HG02623 (cell line): ENCODE measurements at regions not wholly inside any gene's neighbourhood (a gene's known extent, or its start where the extent isn't known, plus 50 kb on each side); places are given as distances from the start of the nearest gene placed in this dataset.
"Not testable (repeated sequence)": the region's sequence is repeated elsewhere in the genome, so short reads cannot be mapped to it uniquely, and the experiment has no call there.

ENCODE experiments used
- ATAC-seq: cut with Tn5 transposase; IDR thresholded peaks from one replicate; pipeline ENCODE4 v1.9.1; 2021; ENCODE audit warnings: moderate library complexity; ENCODE audit not compliant: unreplicated experiment

DNA sequence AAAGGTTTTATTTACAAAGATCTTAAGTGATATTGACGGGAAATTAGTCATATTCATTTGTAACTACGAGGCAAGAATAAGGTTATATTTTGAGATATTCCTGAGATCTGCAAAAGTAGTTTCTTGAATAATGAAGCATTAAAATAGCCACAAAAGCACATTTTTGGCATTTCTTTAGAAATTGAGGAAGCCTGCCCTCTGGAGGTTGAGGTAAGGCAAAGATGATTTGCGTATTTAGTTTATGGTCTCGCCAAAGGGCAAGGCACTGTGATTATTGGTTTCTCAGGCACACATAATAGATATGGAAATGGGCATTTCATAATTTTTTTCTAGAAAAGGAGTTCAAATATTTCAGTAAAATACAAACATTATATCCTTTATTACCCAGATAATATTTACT, 143.7 kb upstream of the RPRM start:
- ATAC-seq: no peak

GRCh38 chr2:153623020-153623419, 144.5 kb upstream of the RPRM start:
- ATAC-seq: no peak

DNA sequence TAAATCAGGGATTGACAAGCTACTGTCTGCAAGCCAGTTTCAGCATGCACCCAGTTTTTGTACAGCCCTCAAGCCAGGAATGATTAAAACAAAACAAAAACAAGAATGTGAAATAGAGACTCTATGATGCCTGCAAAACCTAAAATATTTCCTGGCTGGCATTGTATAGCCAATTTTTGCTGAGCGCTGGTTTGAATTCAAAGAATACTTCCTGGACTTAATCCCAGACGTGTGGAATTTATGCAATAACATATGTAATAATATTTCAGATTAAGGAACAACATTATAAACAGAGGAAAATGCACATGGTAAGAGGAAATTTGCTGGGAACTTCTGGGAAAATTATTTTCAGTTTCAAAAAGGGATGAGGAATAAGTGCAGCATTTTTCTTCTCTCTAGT, 148.1 kb upstream of the RPRM start:
- ATAC-seq: no peak

DNA sequence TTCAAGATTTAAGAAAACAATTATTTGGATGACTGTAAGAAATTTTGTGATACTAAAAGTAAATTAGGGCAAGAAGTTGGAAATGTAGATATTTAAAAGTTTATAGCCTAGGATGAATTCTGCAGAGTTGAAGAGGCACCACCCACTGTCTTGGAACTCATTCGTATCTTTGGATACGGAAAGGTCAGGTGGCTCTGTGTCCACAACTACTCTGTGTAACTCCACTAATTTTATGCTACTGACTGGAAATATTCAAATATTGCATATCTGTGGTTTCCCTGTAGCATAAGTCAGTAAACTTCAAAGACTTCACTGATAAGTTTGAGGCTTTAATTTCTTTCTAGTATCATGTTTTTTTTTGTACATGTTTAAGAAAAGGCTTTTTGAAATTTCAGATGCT, 156.9 kb upstream of the RPRM start:
- ATAC-seq: no peak

DNA sequence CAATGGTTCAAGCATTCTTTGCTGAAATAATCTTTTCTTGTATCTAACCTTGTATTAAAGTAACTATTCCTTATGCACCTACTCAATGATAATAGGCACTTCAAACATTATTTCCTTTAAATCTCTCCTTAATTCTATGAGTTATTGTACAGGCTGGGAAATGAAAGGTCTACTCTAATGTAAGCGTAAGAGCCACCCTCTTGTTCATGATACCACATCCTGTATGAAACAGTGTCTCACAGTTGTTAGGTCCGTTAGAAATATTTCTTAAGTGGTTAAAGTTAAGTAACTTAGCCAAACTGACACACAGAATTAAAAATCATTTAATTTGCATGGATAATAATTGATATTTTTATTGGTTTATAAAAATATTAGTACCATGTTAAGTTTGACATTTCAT, 162.5 kb upstream of the RPRM start:
- ATAC-seq: no peak

DNA sequence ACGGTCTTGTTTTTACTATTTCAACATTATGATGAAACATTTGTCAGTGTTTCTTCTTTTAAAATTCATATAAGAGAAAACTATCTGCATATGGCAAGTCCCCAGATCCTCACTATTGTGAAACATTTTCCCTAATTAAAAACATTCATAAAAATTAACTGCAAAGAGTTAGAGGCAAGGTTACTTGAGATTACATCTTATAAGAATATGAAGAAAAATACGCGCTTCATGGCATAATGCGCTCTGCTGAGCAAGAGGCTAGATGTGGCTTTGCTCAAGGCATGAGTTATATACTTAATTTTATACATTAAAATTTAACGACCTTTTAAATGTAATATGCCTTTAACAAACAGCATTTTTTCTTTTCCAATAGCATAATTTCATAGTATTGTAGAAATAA, 166.4 kb upstream of the RPRM start:
- ATAC-seq: no peak

- ATAC-seq: no peak
Measured at GRCh38 chr2:153645599-153645998, 167.0 kb upstream of the RPRM start.

GRCh38 chr2:153657651-153658050, 179.1 kb upstream of the RPRM start:
- no peak for ATAC-seq

DNA sequence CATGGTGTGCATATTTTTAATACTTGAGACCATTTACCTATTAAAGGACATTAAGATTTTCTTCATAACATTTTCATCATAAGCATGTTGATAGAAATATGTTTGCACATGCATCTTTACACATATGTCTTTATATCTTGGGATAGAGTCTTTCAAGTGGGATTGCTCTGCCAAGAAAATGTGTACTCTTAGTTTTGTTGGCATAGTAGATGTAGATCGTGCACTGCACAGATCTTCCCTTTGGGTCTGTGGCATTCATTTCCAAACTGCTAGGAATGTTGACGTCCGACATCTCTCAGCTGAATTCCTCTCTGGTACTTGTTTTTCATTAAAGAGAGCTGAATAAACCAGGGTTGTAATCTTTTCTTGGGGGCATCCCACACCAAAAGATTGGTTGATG, 183.2 kb upstream of the RPRM start:
- no peak for ATAC-seq

GRCh38 chr2:153663371-153663770, 184.8 kb upstream of the RPRM start:
- no peak for ATAC-seq

DNA sequence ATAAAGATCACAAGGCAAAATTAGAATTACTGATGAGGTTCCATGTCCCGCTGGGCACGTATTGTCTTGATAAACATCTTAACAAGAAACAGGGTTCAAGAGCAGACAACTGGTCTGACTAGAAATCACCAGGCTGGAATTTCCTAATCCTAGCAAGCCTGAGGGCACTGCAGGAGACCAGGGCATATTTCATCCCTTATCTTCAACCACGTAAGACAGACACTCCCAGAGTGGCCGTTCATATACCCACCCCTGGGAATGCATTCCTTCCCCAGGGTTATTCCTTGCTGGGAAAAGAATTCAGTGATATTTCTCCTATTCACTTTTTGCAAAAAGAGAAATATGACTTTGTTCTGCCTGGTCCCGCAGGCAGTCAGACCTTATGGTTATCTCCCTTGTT, 185.4 kb upstream of the RPRM start:
- ATAC-seq: not testable (repeated sequence)

GRCh38 chr2:153667475-153667874, 188.9 kb upstream of the RPRM start:
- no peak for ATAC-seq

DNA sequence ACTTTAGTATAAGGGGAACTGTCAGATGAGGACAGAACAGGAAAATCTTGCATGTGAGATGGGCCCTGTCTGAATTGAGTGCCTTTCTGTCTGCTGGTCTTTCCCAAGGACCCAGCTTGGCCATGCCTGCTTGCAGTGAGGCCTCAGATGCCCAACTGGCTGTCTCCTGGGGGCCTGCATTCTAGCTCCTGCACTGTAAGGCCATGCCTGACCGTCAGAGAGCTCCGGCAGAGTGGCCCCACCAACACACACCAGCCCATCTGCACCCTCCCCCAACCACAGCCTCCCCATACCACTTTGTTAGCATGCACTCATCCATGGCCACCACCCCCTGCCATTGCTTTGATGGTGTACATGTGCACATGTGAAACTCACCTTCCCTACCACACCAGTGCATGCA, 190.4 kb upstream of the RPRM start:
- no peak for ATAC-seq

GRCh38 chr2:153710128-153710527, 161.6 kb upstream of the GALNT13 start:
- ATAC-seq: no peak

DNA sequence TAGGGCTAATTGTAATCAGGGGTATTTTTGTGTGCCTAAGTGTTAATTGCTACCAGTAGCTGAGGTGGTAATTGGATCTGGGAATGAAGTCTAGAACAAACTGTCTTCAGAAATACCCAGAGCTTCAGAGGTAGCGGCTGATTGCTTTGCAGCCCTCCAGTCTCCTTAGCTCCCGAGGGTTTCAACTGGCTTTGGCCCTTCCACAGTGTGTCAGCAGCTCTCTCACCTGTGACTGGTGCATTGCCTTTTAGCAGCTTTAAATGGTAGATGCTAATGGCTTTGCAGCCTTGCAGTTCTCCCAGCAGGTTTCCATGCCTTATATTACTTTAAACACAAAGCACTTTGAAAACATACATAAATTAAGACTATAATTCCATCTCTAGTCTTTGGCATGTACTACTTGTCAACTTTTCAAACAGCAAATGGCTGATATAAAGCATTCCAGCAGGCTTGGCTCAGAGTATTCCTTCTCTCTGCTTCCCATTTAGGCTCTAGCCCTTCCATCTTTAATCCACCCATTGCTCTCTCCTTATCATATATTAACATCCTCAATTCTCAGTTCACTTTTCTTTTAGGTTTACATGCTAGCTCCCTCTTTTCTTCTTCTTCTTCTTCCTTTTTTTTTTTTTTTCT, 156.4 kb upstream of the GALNT13 start:
- no peak for ATAC-seq

DNA sequence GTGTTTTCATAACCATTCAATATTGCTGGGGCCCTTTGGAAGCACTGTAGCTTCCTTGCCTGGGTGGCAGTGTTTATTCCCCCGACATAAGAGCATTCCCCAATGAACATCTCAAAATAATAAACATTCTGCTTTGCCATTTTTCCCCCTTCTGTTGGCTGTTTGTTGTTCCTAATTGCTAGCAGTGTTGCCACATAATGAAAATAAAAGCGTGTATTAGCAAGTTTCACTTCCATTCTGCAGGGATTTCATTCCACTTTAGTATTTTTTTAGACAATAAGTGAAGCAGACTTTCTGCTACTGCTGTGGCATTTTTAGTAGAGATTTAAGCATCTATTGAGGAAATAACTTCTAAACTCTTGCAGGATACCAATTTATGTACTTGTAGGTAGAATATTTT, 154.7 kb upstream of the GALNT13 start:
- ATAC-seq: no peak

GRCh38 chr2:153739394-153739793, 132.3 kb upstream of the GALNT13 start:
- ATAC-seq: no peak

GRCh38 chr2:153761936-153762335, 109.8 kb upstream of the GALNT13 start:
- no peak for ATAC-seq

DNA sequence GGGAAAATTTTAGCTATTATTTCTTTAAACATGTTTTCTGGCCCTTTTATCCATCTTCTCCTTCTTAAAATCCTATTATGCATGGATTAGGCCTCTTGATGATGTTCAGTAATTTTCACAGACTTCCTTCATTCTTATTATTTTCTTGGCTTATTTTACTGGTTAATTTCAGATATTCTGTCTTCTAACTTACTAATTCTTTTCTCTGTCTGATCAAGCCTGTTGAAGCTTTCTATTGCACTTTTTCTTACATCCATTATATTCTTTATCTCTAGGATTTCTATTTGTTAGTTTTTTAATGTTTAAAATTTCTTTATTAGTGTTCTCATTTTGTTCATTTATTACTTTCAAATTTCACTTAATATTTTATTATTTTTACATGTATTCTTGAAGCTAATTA, 105.3 kb upstream of the GALNT13 start:
- no peak for ATAC-seq

DNA sequence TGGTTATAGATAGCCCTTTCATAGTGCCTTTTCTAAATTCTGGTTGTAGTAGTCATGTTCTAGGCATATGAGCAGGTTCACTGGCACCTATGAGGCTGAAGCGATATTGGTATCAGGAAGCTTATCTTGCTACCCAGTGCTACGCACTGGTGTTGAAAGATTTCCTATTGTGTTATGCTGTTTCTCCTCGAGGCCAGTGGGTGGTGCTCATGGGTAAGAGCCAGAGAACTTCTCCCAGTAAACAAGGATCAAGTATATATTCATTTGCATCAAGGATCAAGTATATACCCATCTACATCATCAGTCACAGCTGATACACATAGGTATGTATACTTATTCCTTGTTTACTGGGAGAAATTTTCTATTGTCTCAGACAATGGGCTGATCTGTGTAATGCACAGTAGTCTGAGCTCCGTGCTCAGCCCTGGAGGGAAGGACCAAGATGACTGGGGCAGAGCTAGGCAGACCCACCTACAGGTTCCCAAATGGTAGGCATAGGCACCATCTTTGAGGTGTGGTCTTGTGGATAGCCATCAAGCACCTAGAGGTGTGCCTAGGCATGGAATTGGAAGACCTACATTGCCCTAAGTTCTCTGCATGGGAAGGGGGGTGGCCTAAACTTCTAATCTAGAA, 101.2 kb upstream of the GALNT13 start:
- no peak for ATAC-seq

DNA sequence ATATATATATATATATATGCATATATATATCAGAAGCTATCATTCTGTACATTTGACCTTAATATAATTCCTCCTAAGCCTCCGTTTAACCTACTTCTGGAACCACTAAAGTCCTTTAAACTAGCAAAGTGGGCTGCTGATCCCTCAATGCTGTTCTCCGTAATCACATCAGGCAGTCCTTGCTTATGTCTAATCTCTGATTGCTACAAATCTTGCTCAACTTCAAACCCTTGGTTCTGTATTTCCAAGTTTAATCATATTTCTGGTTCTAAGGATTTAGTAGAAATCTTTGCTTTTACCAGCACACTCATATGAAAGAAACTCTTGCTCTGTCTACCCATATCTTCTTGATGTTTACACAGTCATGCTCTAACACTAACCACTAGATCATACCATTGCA, 91.5 kb upstream of the GALNT13 start:
- ATAC-seq: no peak

DNA sequence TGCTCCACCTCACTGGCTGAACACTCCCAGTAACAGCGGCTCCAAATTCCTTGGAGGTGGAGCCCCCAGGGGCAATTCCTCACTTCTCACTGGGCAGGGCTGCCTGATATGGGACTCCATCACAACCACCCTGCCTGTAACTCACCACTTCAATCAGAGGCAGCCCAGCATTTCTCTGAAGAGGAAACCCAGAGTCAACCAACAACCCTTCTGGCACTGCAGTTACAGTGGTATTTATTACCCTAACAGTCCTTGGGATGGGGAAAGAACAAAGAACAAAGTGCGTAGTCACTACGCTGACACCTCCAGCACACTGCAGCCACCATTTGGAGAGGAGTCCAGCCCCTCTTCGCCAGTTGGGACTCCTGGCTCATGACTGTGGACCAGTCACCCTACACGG, 85.7 kb upstream of the GALNT13 start:
- no peak for ATAC-seq

DNA sequence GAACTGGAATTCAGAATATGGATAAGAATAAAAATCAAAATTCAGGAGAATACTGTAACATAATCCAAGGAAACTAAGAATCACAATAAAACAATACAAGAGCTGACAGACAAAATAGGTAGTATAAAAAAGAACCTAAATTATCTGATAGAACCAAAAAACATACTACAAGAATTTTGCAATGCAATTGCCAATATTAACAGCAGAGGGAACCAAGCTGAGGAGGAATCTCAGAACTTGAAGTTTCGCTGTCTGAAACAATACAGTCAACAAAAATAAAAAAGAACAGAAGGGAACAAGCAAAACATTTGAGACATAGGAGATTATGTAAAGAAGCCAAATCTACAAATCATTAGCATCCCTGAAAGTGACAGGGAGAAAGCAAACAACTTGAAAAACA, 84.1 kb upstream of the GALNT13 start:
- ATAC-seq: no peak
